OCI-LY7 (cell line): ENCODE measurements at regions not wholly inside any gene's neighbourhood (a gene's known extent, or its start where the extent isn't known, plus 50 kb on each side); places are given as distances from the start of the nearest gene placed in this dataset.

ENCODE experiments used
- BruUV-seq: library from RNA; stranded (reverse); fragments of 400-500 nt; replicated peaks from 2 replicates; lab custom pipeline; 2021; lab: Mats Ljungman, UMichigan
- CTCF ChIA-PET: fragments of 300-600 bp; sonication (Branson Sonifier 250); formaldehyde crosslinking; loops from one replicate; lab custom pipeline; 2022; ENCODE audit warnings: antibody characterized with exemption; ENCODE audit not compliant: unreplicated experiment; lab: Charles Lee
- POLR2A ChIA-PET: fragments of 300-600 bp; sonication (Branson Sonifier 250); formaldehyde crosslinking; loops from one replicate; lab custom pipeline; 2022; ENCODE audit warnings: antibody characterized with exemption; lab: Charles Lee
- DNase-seq: peaks from one replicate; pipeline ENCODE4 v3.0.0-alpha.2; 2015; ENCODE audit warnings: low spot score
- H2AFZ ChIP-seq: fragments of 200-600 bp; sonication (generic), shearing (Covaris generic); 2 replicates; pipeline ENCODE4 v1.6.1; 2014; ENCODE audit warnings: mild to moderate bottlenecking, antibody characterized with exemption, low read length, moderate library complexity
- H3K27ac ChIP-seq: fragments of 200-600 bp; sonication (generic); 2 replicates; pipeline ENCODE4 v1.5.1; 2014; ENCODE audit warnings: mixed run types, low read depth, mild to moderate bottlenecking, moderate library complexity, low read length, inconsistent platforms; ENCODE audit not compliant: poor library complexity, severe bottlenecking
- H3K36me3 ChIP-seq: fragments of 200-600 bp; sonication (generic); 2 replicates; pipeline ENCODE4 v1.6.1; 2014; ENCODE audit warnings: mild to moderate bottlenecking, antibody characterized with exemption, low read length, moderate library complexity, mixed read lengths; ENCODE audit not compliant: insufficient read depth
- H3K4me1 ChIP-seq: fragments of 200-600 bp; sonication (generic); 2 replicates; pipeline ENCODE4 v1.5.1; 2014; ENCODE audit warnings: mild to moderate bottlenecking, low read length; ENCODE audit not compliant: insufficient read depth, poor library complexity, severe bottlenecking
- H3K4me2 ChIP-seq: fragments of 200-600 bp; sonication (generic); 2 replicates; pipeline ENCODE4 v1.6.1; 2014; ENCODE audit warnings: mild to moderate bottlenecking, low read length
- H3K4me3 ChIP-seq: fragments of 200-600 bp; sonication (generic); 2 replicates; pipeline ENCODE4 v1.5.1; 2014; ENCODE audit warnings: mild to moderate bottlenecking, low read depth, low read length; ENCODE audit not compliant: poor library complexity, severe bottlenecking
- H3K79me2 ChIP-seq: fragments of 200-600 bp; sonication (generic); 2 replicates; pipeline ENCODE4 v1.6.1; 2016; ENCODE audit warnings: low read depth, mild to moderate bottlenecking, low read length, moderate library complexity, mixed read lengths; ENCODE audit not compliant: insufficient read depth
- H3K9me2 ChIP-seq: fragments of 200-600 bp; sonication (generic); 2 replicates; pipeline ENCODE4 v1.6.1; 2016; ENCODE audit warnings: mild to moderate bottlenecking, low read length, mixed read lengths; ENCODE audit not compliant: insufficient read depth
- H3K9me3 ChIP-seq: fragments of 200-600 bp; sonication (generic); 2 replicates; pipeline ENCODE4 v1.6.1; 2014; ENCODE audit warnings: mild to moderate bottlenecking, mixed run types, low read length, mixed read lengths
- H4K20me1 ChIP-seq: fragments of 200-600 bp; sonication (generic); 2 replicates; pipeline ENCODE4 v1.6.1; 2014; ENCODE audit warnings: mild to moderate bottlenecking, antibody characterized with exemption, low read length, moderate library complexity, mixed read lengths; ENCODE audit not compliant: insufficient read depth
- EZH2phosphoT487 ChIP-seq: fragments of 200-600 bp; sonication (generic); IDR thresholded peaks from 2 replicates; pipeline ENCODE4 v1.6.1; 2018; ENCODE audit warnings: low read depth, borderline replicate concordance, mild to moderate bottlenecking, mixed run types, antibody characterized with exemption, low read length, moderate library complexity, mixed read lengths
- intact Hi-C: fragments of 100-400 bp; cut with micrococcal nuclease; formaldehyde crosslinking; loops from one replicate; pipeline ENCODE4 v1.10.0; 2022; ENCODE audit not compliant: unreplicated experiment
- TF ChIP-seq, protein P1 (sequence below): fragments of 200-600 bp; sonication (generic); conservative IDR thresholded peaks from 2 replicates; pipeline ENCODE4 v1.5.1; 2014; ENCODE audit warnings: mild to moderate bottlenecking, antibody characterized with exemption, low read length, moderate library complexity, mixed read lengths

DNA sequence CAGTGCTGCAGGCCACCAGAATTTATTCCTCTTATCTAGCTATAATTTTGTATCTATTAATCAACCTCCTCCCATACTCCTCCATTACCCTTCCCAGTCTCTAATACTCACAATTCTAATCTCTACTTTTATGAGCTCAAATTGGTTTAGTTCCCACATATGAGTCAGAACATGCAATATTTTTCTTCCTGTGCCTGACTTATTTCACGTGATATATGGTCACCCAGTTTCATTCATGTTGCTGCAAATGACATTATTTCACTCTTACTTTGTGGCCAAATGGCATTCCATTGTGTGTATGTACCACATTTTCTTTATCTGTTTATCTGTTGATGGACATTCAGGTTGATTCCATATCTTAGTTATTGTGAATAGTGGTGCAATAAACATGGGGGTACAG is 483.5 kb downstream of the ACTRT1 start:
- ChIA-PET POLR2A (no interaction called here), CTCF (no interaction called here)
- H3K27ac ChIP-seq = no peak overlapping the region
- H3K4me1 ChIP-seq = no peaks in the 10 kb centered on the region
- no peak overlapping the region for H3K4me2 ChIP-seq
- no peak for DNase-seq
- TF ChIP-seq EZH2phosphoT487 = no peak
- TF ChIP-seq, protein P1, sequence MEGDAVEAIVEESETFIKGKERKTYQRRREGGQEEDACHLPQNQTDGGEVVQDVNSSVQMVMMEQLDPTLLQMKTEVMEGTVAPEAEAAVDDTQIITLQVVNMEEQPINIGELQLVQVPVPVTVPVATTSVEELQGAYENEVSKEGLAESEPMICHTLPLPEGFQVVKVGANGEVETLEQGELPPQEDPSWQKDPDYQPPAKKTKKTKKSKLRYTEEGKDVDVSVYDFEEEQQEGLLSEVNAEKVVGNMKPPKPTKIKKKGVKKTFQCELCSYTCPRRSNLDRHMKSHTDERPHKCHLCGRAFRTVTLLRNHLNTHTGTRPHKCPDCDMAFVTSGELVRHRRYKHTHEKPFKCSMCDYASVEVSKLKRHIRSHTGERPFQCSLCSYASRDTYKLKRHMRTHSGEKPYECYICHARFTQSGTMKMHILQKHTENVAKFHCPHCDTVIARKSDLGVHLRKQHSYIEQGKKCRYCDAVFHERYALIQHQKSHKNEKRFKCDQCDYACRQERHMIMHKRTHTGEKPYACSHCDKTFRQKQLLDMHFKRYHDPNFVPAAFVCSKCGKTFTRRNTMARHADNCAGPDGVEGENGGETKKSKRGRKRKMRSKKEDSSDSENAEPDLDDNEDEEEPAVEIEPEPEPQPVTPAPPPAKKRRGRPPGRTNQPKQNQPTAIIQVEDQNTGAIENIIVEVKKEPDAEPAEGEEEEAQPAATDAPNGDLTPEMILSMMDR = no peak
- H3K79me2 ChIP-seq = no peaks in the 10 kb centered on the region
- no TSS peak for BruUV-seq
- no peaks in the 10 kb centered on the region for H3K36me3 ChIP-seq
- no peaks in the 10 kb centered on the region for H3K9me2 ChIP-seq
- no peaks in the 10 kb centered on the region for H3K9me3 ChIP-seq
- no peak overlapping the region for H3K4me3 ChIP-seq
- H2AFZ ChIP-seq = no peak overlapping the region
- no peaks in the 10 kb centered on the region for H4K20me1 ChIP-seq
- intact Hi-C loops = no loop called here

DNA sequence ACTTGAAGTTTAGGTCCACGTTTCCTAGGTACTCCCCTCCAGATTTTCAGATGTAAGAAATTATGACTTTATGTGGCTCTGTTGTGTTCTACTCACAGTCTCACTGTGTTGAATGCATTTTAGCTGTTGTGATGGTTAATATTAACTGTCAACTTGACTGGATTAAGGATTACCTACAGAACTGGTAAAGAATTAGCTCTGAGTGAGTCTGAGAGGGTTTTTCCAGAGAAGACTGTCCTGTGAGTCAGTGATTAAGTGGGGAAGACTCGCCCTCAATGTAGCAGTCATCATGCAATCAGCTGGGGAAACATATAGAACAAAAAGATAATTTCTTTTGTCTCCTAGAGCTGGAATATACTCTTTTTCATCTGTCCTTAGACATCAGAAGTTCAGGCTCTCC is 493.4 kb downstream of the ACTRT1 start:
- no peaks in the 10 kb centered on the region for H3K9me2 ChIP-seq
- no TSS peak for BruUV-seq
- CTCF ChIA-PET = no interaction called here

DNA sequence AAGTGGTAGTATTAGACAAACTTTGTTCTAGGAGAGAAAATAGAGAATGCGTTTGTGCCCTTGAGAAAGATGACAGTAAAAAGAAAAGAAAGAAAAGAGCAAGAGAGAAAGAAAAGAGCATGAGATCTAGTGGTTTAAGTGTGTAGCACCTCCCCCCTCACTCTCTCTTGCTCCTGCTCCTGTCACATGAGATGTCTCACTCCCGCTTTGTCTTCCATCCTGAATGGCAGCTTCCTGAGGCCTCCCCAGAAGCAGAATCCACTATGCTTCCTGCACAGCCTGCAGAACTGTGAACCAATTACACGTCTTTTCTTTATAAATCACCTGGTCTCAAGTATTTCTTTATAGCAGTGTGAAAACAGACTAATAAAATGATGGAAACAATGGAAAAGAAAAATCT is 499.6 kb downstream of the ACTRT1 start:
- ChIA-PET CTCF (no interaction called here), POLR2A (no interaction called here)
- no peak for TF ChIP-seq EZH2phosphoT487
- TF ChIP-seq, protein P1 = no peak
- H3K9me2 ChIP-seq = no peaks in the 10 kb centered on the region
- H3K79me2 ChIP-seq = no peaks in the 10 kb centered on the region
- H3K4me3 ChIP-seq = no peak overlapping the region
- no peak for DNase-seq
- H4K20me1 ChIP-seq = no peaks in the 10 kb centered on the region
- no peak overlapping the region for H3K4me2 ChIP-seq
- no peaks in the 10 kb centered on the region for H3K4me1 ChIP-seq
- H3K27ac ChIP-seq = no peak overlapping the region
- BruUV-seq = no TSS peak
- no peak overlapping the region for H2AFZ ChIP-seq
- H3K36me3 ChIP-seq = no peaks in the 10 kb centered on the region
- H3K9me3 ChIP-seq = no peaks in the 10 kb centered on the region
- intact Hi-C loops = no loop called here

More for the DNA sequence above, 493.4 kb downstream of the ACTRT1 start:
- Histone ChIP-seq H3K36me3 (no peaks in the 10 kb centered on the region), H2AFZ (no peak overlapping the region), H3K4me1 (no peaks in the 10 kb centered on the region), H3K27ac (no peak overlapping the region), H3K79me2 (no peaks in the 10 kb centered on the region), H4K20me1 (no peaks in the 10 kb centered on the region), H3K4me3 (no peak overlapping the region), H3K9me3 (no peaks in the 10 kb centered on the region), H3K4me2 (no peak overlapping the region)
- no peak for DNase-seq
- POLR2A ChIA-PET = no interaction called here
- no peak for TF ChIP-seq EZH2phosphoT487
- TF ChIP-seq, protein P1 = no peak
- intact Hi-C loops = no loop called here
